ENCODE measurements at regions not wholly inside any gene's neighbourhood (a gene's known extent, or its start where the extent isn't known, plus 50 kb on each side); places are given as distances from the start of the nearest gene placed in this dataset.
"Not testable (repeated sequence)": the region's sequence is repeated elsewhere in the genome, so short reads cannot be mapped to it uniquely, and the experiment has no call there.

DNA sequence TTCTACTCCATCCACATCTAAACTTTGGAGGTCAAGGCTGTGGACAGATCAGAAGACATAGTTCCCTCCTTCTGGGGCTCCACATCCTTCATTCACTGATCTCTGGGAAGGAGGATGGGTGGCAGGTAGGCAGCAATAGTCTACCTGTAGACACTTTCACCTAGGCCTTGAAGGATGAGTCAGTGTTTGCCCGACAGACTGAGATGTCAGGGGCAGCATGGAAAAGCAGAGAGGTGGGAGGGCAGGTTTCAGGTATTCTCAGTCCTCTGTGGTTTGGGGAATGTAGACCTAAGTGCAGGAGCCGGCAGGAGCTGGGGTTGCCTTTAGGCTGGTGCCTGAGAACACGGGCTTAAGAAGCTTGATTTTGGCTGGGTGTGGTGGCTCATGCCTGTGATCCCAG is 171.9 kb upstream of the ZNF267 start:
- no peak for DNase-seq (ENCODE audit: low spot score)

DNA sequence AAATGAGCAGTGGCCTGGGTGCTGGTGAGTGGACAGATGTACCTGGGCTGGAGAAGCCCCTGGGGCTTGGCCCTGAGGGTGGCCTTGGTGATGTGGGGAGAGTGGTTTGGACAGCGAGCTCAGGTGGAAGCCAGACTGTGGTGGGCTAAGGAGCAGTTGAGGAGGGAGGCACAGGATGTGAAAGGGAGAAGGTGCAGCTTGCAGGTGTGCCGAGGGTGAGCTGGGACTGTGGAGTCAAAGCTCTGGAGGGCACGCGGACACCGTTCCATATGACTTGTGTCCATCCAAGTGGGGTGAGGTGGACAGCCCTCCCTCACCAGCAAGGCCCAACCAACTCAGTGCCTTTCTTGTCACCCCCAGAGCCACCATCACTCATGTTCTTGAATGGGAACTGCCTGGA is 170.8 kb upstream of the ZNF267 start:
- no peak for DNase-seq (ENCODE audit: low spot score)

DNA sequence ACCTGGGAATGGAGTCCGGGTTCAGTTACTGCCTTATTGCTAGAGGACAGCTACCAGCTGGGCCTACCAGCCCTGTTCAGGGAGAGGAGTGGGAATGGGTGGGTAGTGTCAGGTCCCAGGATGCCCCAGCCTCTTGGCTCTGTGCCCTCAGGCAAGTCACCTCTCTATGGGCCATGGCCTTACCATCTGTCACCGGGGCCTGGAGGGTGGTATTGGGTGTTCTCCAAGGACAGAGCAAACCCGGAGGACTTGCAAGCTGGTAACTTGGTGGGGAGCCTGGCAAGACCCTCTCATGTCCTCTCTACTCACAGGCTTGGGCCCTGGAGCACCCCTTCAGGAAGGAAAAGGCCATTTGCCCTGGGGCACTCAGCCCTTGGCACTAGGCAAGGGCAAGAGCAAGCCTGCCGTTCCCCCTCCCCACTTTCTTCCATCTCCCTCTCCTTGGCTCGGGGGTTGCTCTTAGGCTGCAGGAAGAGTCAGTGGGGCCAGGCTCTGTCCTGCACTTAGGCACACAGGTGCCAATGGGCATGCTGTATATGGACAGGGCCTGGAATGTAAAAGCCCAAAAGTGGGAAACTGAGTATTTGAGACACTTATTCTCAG is 170.0 kb upstream of the ZNF267 start:
- no peak for DNase-seq (ENCODE audit: low spot score)

DNA sequence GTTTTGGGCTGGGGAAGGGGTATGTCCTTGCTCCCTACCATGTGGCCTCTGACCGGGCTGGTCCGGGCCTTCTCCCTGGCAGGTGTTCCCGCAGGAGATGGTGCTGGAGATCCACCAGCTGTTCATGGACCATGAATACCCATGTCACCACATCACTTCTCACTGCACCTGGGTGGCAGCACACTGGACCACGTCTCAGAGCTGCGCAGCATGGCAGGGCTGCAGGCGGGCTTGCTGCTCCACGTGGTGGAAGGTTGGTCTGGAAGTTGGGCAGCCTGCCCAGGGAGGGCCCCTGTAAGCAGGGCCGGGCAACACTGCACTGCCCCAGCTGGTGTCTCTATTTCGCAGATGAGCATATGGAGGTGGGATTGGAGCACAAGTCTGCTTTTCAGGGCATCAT is 169.5 kb upstream of the ZNF267 start:
- DNase-seq (ENCODE audit: low spot score), result no peak

DNA sequence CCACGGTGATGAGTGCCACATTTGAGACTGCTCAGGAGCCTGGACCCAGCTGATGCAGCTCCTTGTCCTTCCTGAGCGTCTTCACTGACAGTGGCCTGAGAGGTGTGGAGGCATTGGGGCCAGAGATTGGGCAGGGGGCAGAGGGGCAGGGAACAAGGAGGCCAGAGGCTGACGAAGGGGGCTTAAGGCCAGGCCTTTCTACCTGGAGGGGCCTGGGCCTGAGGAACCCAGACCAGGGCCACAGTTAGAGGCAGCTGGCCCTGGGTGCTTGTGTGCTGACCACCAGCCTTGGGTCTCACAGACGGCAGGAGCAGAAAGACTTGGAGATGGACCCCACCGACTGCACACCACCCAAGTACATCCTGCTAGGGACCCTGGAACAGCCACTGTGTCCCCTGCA is 168.2 kb upstream of the ZNF267 start:
- no peak for DNase-seq (ENCODE audit: low spot score)

DNA sequence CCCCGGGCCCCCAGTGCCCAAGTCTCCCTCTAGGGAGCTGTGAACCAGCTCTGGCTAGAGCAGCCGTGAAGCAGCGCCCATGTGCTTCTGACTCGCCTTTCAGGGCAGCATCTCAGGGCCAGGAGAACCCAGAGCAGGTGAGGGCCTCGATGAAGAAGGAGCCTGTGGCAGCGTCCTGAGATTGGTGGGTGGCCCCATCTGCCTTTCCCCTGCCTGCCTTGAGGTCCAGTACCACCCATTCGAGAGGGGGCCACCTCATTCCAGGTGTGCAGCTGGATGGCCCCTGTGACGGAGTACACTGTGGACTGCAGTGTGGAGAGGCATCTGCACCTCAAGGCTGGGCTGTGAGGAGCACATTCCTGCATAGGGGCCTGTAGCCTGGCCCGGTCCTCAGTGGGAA is 167.3 kb upstream of the ZNF267 start:
- no peak for DNase-seq (ENCODE audit: low spot score)

DNA sequence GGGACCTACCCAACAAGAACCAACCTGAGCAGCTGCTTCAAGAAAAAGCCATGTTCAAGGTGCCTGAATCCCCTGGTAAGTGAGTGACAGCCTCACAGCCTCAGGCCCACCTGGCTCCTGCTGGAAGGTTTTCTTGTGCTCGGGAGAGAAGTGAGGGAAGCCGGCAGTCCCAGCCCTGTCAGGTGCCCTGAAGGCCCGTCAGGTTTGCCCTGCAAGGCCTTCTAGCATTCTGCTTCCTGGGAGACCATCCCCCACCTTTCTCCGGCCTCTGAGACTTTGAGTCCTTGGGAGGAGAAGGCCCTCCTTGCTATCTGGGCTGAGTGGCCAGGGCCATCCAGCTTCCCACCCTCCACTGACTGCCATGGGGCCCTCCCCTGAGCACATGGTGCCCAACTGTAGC is 166.7 kb upstream of the ZNF267 start:
- no peak for DNase-seq (ENCODE audit: low spot score)

DNA sequence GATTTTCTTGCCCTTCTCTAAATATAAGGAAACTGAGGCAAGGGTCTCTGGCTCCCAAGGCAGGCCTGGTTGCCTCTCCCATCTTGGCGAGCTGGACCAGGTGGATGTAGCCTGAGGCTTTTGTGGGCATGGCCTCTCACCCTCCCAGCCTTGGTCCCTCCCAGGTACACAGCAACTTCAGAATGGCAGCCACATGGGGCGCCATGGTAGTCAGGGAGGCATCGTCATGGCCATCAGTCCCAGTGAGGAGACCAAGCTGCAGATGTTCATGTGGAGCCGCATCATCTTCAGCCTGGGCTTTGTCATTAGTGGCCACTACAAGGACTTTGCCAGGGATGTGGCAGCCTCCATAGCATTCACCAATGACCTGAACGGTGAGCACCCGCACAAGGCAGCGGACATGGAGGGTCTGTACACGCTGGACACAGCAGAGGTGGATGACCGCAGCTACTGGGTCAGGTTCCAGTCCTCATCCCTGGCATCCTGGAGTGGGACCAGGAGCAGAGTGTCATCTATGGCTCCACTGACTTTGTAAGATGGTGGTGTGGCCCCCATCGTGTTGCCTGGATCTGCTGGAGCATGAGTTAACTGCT is 165.8 kb upstream of the ZNF267 start:
- no peak for DNase-seq (ENCODE audit: low spot score)

DNA sequence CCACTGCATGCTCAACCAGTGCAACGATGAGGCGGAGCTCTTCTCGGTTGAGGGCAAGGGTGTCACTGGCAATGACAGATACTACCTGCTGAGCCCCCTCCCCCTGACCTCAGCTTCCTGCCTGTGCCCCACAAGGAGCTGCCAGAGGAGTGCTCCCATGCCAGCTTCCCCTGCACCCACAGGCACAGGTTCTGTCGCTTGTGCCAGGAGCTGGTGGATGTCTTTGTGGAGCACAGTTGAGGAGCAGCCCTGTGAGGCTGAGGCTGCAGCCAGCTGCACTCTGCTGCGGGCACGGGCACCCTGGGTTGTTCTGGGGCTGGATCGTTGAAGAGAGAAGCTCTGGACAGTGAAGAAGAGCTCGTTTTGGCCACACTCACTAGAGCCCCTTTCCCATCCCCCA is 165.3 kb upstream of the ZNF267 start:
- DNase-seq (ENCODE audit: low spot score), result no peak

DNA sequence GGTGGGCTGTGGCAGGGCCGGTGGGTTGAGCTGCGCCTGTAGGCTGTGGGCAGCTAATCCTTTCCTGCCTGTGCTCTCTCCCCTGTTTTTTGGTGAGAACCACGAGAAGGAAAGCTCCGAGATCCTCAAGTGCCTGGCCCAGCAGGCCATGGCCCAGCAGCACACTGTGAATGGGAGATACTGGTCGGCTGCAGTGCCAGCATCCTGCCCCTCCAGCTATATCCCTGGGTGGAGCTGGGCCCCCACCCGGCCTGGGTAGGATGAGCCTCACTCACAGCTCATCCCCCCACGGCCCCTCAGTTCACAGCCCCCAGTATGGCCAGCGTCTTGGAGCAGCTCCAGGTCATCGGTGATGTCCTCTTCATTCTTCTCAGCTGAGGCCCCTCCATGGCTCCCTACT is 164.4 kb upstream of the ZNF267 start:
- DNase-seq (ENCODE audit: low spot score), result no peak

DNA sequence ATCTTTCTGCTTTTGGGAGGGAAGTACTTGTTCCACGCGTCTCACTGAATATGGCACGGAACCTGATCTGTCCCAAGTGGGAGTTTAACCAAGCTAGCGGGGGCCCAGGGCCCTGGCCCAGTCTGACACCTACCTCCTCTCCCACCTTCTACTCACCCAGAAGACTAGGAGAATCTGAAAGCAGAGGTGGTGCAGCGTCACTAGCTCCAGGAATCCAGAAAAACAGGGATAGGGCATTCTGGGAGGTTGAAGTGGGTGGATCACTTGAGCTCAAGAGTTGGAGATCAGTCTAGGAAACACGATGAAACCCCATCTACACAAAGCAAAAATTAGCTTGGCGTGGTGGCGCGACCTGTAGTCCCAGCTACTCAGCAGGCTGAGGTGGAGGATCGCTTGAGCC is 163.5 kb upstream of the ZNF267 start:
- DNase-seq (ENCODE audit: low spot score), result no peak

DNA sequence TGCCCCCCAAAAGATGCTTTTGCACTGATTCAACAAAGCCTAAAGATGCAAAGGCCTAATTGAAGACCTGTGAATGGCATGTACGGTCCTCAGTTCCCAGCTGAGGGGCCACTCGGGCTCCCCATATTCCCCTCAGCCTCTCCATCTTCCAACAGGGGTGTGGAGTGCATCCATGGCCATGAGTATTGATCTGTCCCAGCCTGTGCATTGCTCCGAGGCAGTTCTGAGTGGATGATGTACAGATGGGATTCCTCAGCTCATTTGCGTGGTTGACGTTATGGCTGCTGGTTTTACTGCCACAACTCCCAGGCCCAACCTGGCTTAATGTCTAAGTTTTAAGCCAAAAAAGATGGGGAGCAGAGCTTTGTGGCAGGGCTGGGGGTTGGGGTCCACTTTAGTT is 162.7 kb upstream of the ZNF267 start:
- DNase-seq (ENCODE audit: low spot score), result no peak

DNA sequence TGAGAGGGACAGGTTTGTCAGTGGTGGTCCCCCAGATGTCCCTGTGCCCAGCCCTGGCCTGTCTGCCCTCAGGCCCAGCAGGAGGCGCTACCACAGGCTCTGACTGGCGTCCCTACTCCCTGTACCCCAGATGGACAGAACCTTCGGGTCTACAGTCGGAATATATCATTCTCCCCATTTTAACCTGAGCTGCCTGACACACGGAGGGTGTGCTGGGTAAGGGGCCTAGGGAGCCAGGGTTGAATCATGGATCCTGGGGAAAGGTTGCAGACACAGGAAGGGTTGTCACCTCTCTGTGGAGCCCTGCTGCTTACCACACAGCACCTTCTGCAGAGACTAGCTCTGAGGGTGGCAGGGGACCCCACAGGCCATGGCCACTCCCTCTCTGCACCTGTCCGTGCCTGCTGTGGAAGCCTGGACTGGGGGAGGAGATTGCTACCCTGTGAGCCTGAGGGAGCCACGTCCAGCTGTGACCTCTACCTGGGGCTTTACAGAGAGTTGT is 162.2 kb upstream of the ZNF267 start:
- no peak for DNase-seq (ENCODE audit: low spot score)

DNA sequence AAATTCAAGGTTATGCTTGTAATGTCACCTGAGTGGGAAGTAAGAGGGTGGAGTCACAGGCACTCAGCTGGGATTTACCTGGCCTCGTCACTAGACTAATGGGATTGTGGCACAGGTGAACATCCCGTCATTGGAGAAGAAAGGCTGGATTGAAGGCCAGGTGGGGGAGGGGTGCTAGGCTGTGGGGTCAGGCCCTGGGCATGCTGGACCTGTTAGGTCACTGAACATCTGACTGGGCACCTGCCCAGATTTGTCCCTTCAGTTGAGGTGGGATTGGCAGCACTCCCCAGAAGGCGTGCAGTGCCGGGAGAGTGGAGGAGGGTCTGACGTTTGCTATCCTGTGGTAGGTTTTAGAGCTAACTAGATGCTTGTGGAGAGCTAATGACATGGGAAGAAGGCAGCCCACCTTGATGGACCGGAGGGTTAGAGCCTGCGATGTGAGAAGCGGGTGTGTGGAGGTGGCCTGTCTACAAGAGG is 161.5 kb upstream of the ZNF267 start:
- no peak for DNase-seq (ENCODE audit: low spot score)

DNA sequence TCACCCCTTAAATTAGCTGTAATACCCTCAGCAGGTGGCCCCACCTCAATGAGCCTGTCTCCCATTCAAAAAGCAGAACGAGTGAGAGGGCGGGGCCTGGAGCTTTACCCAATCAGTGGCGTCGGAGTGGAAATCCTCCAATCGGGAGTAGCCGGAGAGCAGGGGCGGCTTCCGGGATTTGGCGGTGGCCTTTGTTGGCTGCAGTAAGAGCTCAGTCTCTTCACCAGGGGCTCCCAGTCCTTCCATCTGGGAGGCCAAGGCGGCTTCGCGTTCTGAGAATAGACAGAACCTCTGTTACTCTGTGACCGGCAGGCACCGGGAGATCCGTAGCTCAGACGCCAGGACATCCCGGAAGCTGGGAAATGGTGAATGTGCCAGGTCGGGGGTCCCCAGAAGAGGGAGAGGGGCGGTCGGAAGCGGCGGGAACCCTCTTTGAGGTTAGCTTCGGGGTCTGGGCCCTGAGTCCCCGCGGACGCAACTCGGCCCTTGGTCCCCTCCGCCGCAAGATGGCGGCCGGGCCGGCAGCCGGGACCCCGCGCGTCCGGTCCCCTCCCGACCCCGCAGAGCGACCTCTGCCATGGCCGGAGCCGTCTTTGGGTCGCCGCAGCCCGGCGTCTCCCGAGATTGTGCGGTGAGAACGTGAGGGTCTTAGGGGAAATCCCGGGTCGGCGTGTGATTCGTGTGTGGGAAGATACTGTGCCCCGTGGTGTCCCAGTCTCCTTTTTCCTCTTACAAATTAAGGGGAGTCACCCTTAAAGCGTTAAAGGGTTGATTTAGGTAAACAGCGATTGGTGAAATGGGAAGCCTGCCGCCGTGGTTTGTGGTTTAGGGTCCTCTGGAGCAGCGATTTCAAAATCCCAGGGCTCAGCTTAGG is 160.3 kb upstream of the ZNF267 start:
- DNase-seq (ENCODE audit: low spot score), result peak; percentile 91

DNA sequence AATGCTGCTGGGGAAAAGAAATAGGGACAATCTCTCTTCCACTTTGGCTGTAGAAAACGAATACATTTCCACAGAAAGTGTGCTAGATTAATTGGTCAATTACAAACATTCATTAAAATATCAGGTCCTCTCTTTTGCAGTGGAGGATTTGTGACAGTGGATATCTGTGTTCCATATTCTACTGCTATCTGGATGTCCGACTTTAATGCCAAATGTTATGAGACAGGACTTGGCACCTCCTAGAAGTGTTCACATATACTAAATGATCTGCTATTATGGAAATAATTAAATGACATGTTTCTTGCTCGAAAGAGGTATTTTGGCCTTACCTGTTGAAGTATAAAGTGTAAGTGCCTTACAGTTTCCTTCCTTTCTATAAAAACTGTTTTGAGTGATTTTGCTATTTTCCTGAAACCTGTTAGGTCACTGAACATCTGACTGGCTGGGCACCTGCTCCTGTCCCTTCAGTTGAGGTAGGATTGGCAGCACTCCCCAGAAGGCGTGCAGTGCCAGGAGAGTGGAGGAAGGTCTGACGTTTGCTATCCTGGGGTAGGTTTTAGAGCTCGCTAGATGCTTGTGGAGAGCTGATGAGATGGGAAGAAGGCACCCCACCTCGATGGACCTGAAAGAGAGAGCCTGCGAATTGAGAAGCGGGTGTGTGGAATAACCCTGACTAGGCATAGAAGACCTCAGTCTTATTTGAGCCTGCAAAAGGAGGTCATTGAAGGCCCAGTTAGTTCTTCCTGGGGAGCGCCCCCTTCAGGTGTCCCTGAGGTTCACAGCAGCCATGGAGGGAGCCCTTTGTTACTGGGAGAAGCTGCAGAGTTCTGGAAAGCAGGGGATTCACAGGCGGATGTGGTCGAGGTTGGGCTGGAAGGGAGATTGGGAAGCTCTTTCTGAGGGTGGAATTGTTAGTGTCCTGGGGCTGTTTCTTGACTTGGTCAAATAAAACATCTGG is 159.4 kb upstream of the ZNF267 start:
- DNase-seq (ENCODE audit: low spot score), result peak; percentile 42

DNA sequence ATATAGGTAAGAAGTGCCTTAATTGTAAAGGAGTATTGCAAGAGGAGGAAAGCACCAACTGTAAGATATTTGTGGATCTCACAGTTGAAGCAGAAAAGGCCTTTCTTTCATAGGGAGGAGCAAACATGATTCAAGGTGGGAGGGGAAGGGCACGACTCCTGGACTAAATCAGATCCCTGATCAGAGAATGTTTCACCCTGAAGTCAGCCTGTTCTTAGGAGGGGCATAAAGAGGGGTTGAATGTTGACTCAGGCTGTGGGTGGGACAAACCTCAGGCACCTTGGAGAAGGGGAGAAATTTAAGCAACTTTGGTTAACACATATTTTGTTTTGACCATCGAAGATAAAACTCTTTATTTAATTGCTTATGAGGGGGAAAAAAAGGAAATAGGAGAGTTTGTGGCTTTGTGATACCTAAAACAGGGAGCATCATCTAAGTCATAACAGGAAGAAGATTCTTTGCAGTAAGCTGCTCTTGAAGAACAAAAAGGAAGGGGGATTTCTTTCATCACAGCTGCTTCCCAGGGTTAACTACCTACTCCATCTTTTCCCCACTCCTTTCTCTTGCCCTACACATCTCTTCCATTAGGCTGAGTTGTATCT is 158.6 kb upstream of the ZNF267 start:
- no peak for DNase-seq (ENCODE audit: low spot score)

DNA sequence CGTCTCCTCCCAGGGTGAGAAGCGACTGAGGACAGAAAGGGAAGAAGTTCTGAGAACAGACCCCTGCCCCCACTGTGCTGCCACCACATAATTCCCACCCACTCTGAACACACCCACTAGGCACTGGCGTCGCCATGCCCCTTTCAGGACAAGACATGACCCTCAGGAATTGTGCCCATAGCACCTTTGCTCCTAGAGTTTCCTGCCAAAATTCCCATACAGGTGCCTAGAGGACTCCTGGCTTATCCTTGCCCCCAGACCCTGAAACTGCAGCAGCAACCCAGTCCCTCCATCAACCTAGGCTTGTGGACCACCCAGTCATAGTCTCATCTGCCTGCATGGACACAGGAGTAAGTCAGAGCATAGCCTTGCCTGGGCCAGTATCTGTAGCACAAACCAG is 157.7 kb upstream of the ZNF267 start:
- no peak for DNase-seq (ENCODE audit: low spot score)

DNA sequence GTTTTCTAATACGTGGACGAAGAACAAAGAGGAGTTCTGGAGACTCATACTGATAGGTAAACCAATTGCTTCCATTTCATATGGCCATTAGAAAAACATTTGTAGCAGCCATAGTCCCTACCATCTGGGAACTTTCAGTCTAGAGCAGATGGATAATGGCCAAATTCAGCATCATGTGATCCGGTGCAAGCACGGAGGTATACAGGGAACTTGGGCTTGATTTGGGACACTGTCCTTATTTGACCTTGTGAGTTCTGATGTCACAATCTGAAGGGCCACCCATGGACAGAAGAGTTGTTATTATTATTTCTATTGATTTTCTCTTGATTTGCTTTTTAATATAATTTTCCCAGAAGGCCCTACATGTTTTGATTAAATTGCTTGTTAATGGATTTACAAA is 154.6 kb upstream of the ZNF267 start:
- no peak for DNase-seq (ENCODE audit: low spot score)

DNA sequence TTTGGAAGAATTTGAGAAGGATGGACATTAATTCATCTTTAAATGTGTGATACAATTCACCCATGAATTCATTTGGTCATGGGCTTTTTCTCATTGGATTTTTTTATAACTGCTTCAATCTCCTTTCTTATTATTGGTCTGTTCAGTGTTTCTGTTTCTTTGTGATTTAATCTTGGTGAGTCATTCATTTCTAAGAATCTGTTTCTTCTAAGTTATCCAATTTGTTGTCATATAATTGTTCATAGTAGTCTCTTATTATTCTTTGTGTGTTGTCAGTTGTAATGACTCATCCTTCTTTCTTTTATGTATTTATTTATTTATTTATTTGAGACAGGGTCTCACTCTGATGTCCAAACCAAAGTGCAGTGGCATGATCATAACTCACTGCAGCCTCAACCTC is 146.1 kb upstream of the ZNF267 start:
- DNase-seq (ENCODE audit: low spot score), result no peak

DNA sequence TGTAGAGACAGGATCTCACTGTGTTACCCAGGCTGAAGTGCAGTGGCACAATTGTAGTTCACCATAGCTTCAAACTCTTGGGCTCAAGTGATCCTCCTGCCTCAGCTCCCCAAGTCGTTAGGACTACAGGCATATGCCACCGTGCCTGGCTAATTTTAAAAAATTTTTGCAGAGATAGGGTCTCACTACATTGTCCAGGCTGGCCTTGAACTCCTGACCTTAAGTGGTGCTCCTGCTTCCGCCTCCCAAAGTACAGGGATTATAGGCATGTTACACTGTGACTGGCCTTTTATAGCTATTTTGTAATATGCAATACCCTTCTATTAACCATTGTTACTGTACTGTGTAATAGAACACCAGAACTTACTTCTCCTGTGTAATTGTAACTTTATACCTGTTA is 139.3 kb upstream of the ZNF267 start:
- DNase-seq (ENCODE audit: low spot score), result no peak

DNA sequence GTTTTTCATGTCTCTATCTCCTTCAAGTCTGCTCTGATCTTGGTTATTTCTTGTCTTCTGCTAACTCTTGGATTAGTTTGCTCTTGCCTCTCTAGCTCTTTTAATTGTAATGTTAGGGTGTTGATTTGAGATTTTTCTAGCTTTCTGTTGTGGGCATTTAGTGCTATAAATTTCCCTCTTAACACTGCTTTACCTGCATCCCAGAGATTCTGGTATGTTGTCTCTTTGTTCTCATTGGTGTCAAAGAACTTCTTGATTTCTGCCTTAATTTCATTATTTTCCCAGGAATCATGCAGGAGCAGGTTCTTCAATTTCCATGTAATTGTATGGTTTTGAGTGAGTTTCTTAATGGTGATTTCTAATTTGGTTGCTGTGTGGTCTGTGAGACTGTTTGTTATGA is 128.5 kb upstream of the ZNF267 start:
- not testable (repeated sequence) for DNase-seq (ENCODE audit: low spot score)

All from HuH-7 (cell line).